KMS-11 (cell line): ENCODE measurements at regions not wholly inside any gene's neighbourhood (a gene's known extent, or its start where the extent isn't known, plus 50 kb on each side); places are given as distances from the start of the nearest gene placed in this dataset.

Experiments used
- H2AFZ ChIP-seq: fragments of 200-600 bp; sonication (generic); 2 replicates; pipeline ENCODE4 v1.6.1; 2016; ENCODE audit warnings: antibody characterized with exemption, mixed run types, low read depth
- H3K27ac ChIP-seq: fragments of 200-600 bp; sonication (generic); 2 replicates; pipeline ENCODE4 v1.6.1; 2016; ENCODE audit warnings: mild to moderate bottlenecking, mixed run types
- H3K27me3 ChIP-seq: fragments of 200-600 bp; sonication (generic); 2 replicates; pipeline ENCODE4 v1.6.1; 2017; ENCODE audit warnings: mild to moderate bottlenecking, low read depth, mixed run types, moderate library complexity; ENCODE audit not compliant: insufficient read depth
- H3K36me3 ChIP-seq: fragments of 200-600 bp; sonication (generic); 2 replicates; pipeline ENCODE4 v1.6.1; 2017; ENCODE audit warnings: mild to moderate bottlenecking, mixed run types; ENCODE audit not compliant: insufficient read depth
- H3K4me1 ChIP-seq: fragments of 200-600 bp; sonication (generic); 2 replicates; pipeline ENCODE4 v1.6.1; 2016; ENCODE audit warnings: mild to moderate bottlenecking, low read depth, mixed run types; ENCODE audit not compliant: poor library complexity, severe bottlenecking
- H3K4me2 ChIP-seq: fragments of 200-600 bp; sonication (generic); 2 replicates; pipeline ENCODE4 v1.7.0; 2016; ENCODE audit warnings: mild to moderate bottlenecking, mixed run types
- H3K4me3 ChIP-seq: fragments of 200-600 bp; sonication (generic); IDR thresholded peaks from 2 replicates; pipeline ENCODE4 v1.6.1; 2017; ENCODE audit warnings: low read depth, low read length, mixed read lengths; ENCODE audit not compliant: insufficient read depth
- H3K79me2 ChIP-seq: fragments of 200-600 bp; sonication (generic); 2 replicates; pipeline ENCODE4 v1.6.1; 2016; ENCODE audit warnings: low read depth, mixed run types; ENCODE audit not compliant: insufficient read depth
- H3K9ac ChIP-seq: fragments of 200-600 bp; sonication (generic); 2 replicates; pipeline ENCODE4 v1.6.1; 2016; ENCODE audit warnings: mild to moderate bottlenecking, mixed run types
- H4K20me1 ChIP-seq: fragments of 200-600 bp; sonication (generic); 2 replicates; pipeline ENCODE4 v1.6.1; 2016; ENCODE audit warnings: mild to moderate bottlenecking, mixed run types; ENCODE audit not compliant: insufficient read depth
- CTCF ChIP-seq: fragments of 200-600 bp; sonication (generic); conservative IDR thresholded peaks from 2 replicates; pipeline ENCODE4 v1.6.1; 2017; ENCODE audit warnings: low read depth, mild to moderate bottlenecking, antibody characterized with exemption, low read length, moderate library complexity, mixed read lengths

GRCh38 chr6:84353459-84354423, 126.3 kb upstream of the CEP162 start:
- H3K79me2 ChIP-seq, result no peaks in the 10 kb centered on the region

DNA sequence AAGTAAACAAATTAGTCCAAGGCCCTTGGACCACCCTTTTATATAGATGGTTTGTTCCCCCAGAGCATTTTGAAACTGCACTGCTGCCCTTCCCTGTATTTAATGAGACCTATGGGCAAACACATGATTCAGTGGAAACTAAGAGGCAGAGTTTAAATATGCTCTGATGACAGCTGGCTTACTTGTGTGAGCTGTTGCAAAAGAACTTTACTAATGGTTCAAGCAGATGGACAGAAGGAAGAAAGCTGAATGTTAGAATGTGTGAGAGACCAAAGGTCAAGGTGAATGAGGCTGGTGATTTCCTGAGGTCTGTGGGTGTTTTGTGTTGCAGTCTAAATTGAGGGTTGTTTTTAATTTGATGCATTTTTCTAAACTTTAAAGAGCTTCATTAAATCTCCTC, 123.0 kb upstream of the CEP162 start:
- Histone ChIP-seq H2AFZ (no peak overlapping the region), H3K4me2 (no peak overlapping the region), H3K27me3 (no peaks in the 10 kb centered on the region), H3K79me2 (no peaks in the 10 kb centered on the region), H3K4me1 (no peaks in the 10 kb centered on the region), H4K20me1 (no peaks in the 10 kb centered on the region), H3K4me3 (no peak overlapping the region), H3K9ac (no peak overlapping the region), H3K36me3 (no peaks in the 10 kb centered on the region), H3K27ac (no peak overlapping the region)
- TF ChIP-seq CTCF, result no peak

More at GRCh38 chr6:84353459-84354423, 126.3 kb upstream of the CEP162 start:
- Histone ChIP-seq H4K20me1 (no peaks in the 10 kb centered on the region), H3K27ac (no peak overlapping the region), H2AFZ (no peak overlapping the region), H3K27me3 (no peaks in the 10 kb centered on the region), H3K4me2 (no peak overlapping the region), H3K36me3 (no peaks in the 10 kb centered on the region), H3K4me3 (no peak overlapping the region), H3K9ac (no peak overlapping the region), H3K4me1 (no peaks in the 10 kb centered on the region)
- no peak for TF ChIP-seq CTCF

DNA sequence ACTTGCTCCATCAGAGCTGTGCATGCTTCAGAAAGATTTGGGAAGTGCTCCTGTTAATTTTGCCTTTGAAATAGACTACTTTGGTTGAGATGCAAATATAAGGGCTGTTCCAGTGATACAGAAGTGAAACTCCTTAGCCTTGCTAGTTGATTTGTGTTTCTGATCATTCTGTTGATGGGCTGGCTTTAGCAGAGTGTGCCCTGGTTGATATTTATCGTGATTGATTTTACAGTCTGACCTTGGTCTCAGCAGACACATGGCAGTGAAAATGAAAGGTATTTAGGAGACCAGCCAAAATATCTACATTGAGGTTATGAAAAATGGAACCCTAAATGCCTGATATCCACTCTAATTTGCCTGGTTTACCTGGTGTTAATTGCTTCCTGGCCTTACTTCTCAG, 122.1 kb upstream of the CEP162 start:
- Histone ChIP-seq H4K20me1 (no peaks in the 10 kb centered on the region), H3K4me1 (no peaks in the 10 kb centered on the region), H2AFZ (no peak overlapping the region), H3K27ac (no peak overlapping the region), H3K36me3 (no peaks in the 10 kb centered on the region), H3K4me2 (no peak overlapping the region), H3K79me2 (no peaks in the 10 kb centered on the region), H3K9ac (no peak overlapping the region), H3K27me3 (no peaks in the 10 kb centered on the region), H3K4me3 (no peak overlapping the region)
- TF ChIP-seq CTCF, result no peak

- TF ChIP-seq CTCF, result no peak
Observed at GRCh38 chr6:84348801-84349200, 121.4 kb upstream of the CEP162 start.

More at GRCh38 chr6:84348801-84349200, 121.4 kb upstream of the CEP162 start:
- no peak overlapping the region for H2AFZ ChIP-seq
- no peak overlapping the region for H3K4me2 ChIP-seq
- H3K79me2 ChIP-seq, result no peaks in the 10 kb centered on the region
- H4K20me1 ChIP-seq, result no peaks in the 10 kb centered on the region
- H3K27ac ChIP-seq, result no peak overlapping the region
- no peak overlapping the region for H3K9ac ChIP-seq
- H3K4me3 ChIP-seq, result no peak overlapping the region
- no peaks in the 10 kb centered on the region for H3K36me3 ChIP-seq
- H3K27me3 ChIP-seq, result no peaks in the 10 kb centered on the region
- no peaks in the 10 kb centered on the region for H3K4me1 ChIP-seq
